Ammon's horn (tissue), 1 donor: ENCODE measurements at regions not wholly inside any gene's neighbourhood (a gene's known extent, or its start where the extent isn't known, plus 50 kb on each side); places are given as distances from the start of the nearest gene placed in this dataset.
"Not testable (repeated sequence)": the region's sequence is repeated elsewhere in the genome, so short reads cannot be mapped to it uniquely, and the experiment has no call there.

Experiments
- DNase-seq: peaks from one replicate; pipeline ENCODE4 v3.0.0-alpha.2; 2016; ENCODE audit warnings: low spot score

DNA sequence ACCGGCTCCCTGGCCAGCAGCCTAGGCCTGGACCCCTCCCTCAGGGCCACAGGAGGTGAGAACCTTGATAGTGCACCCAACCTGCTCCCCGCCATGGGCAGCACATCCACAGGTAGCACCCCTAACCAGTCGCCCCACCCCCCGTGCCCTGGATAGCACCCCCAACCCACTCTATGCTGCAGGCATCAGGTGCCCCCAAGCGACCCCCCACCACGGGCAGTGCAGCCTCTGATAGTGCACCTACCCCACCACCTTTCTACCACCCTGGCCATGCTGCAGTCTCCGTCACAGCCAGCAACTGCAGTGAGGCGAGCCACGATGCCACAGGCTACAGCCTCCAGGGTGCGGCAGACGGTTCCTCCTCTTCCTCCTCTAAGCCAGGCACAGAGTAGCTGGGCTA, 55.6 kb downstream of the SOWAHC start:
- DNase-seq = no peak

DNA sequence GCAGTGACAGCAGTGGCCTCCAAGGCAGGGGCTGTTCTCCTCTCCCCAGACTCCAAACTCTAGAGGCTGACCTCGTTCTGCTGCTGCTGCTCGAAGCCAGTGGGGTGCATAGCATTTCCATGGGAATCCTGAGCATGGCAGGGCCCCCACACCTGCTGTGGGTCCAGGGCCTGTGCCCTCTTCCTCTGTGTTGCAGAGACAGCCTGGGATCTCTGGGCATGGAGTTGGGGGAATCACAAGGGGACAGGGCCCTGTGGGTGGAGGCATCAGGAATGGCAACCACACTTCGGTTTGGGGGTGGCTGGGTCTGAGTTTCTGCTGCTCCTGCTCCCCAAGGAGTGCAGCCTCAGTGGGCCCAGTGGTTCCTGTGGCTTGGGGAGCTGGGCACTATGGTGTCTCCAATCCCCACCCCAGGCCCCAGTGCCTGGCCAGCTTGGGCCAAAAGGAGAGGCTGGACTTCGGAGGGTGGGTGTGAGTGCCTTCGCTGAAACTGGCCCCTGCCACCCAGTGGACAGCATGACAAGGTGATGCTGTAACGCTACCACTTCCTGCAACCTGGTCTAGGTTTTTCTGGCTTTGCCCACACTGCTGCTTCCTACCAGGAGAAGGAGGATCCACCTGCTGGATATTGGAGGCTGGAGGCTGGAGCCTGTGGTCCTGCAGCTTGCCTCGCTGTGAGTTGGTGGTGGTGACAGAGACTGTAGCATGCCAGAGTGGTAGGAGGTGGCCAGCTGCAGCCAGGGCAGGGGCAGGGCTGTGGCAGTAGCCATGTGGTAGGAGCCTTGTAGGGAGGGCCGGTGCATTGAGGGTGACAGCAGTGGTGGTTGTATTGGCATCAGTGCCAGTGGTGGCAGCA, 56.6 kb downstream of the SOWAHC start:
- no peak for DNase-seq

DNA sequence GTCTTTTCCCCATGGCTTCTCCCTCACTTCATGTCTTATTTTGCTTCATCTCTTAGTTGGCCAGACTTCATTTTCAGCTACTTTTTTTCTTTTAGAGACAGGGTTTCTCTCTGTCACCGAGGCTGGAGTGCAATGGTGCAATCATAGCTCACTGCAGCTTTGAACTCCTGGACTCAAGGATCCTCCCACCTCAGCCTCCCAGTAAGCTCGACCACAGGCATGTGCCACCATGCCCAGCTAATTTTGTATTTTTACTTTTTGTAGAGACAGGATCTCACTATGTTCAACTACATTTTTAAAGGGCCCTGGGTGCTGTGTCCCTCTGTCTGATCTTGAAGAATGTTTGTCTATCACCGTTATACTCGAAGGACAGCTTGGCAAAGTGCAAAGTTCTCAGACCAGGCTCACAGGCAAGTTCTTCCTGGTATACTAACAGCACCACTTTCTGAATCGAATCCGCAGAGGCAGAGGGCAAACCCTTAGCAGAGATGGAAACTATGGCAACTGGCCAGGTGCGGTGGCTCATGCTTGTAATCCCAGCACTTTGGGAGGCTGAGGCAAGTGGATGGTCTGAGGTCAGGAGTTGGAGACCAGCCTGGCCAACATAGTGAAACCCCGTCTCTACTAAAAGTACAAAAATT, 60.9 kb downstream of the SOWAHC start:
- no peak for DNase-seq

DNA sequence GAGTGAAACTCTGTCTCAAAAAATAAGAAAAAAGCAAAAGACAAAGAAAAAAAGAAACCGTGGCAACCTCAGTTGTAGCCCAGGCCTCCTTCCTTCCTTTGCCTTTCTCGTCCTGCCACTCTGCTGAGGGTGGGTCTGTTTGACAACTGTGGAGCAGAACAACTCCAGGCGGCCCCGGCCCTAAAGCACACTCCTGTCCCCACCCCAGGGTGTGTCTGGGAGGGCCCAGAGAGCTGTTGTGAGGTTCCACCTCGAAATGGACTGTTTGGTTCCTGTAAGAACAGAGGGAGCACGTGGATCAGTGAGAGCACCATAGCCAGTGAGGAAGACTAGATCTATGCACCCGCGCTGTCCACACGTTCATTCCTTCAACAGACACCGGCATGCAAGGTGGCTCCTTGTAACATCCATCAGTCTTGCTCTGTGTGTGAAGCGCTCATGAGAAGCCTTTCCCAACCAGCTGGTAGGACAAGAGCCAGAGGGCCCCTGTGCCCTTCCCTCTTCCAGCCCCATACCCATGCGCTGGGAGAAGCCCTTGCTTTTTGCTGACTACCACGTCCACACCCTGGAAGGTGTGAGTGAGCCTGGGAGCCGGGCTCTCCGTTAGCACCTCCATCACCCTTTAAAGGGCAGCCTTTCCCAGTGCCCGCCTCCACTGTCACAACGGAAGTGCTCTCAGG, 61.6 kb downstream of the SOWAHC start:
- DNase-seq = no peak

DNA sequence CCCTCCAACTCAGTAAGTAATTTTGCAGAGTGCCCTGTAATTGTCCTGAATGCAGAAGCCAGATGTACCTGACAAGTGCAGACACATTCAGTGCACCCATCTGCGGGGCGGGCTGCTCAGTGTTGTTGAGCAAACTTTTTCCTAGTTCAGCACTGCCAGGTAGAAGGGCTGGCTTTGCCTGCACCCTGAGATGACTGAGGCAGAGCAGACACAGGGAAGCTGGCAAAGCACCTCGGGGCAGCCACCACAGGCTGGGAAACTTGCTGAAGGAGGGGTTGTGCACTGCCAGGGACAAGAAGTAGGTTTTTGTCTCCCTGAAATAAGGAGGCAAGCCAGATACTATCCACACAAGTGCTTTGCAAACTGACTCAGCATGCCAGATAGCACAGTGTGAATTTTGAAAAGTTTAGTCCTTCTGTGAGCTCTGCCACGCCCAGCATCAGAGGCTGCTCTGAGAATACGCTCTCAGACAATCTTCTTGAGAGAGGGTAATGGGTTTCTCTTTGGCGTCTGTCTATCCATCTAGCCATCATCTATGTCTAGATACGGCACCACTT, 62.3 kb downstream of the SOWAHC start:
- no peak for DNase-seq

DNA sequence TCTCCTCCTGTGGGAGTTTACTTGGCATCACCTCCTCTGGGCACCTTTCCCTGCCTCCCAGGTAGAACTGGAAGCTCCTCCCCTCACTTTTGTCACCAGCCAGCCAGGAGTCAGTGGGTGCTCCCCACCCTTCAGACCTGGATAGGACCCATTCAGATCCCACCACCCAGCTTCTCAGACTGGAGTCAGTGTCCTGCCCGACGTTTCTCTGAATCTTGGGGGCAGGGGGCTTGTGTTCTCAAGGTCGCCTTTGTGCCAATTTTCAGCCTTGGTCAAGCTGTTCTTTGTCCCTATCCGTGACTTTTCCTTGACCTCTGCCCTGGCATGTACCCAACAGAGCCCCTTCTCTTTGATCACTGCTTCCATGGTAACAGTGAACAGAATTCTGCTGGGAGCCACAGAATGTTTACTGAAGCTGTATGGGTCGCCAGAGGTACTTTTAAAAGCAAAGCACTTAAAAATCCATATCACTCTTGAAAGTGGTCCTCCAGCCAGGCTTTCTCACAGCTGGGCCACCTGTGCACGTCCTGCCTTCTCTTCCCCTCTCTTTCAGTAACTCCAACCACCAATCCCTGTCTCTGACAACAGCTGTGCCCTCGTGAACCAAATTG, 63.1 kb downstream of the SOWAHC start:
- not testable (repeated sequence) for DNase-seq

DNA sequence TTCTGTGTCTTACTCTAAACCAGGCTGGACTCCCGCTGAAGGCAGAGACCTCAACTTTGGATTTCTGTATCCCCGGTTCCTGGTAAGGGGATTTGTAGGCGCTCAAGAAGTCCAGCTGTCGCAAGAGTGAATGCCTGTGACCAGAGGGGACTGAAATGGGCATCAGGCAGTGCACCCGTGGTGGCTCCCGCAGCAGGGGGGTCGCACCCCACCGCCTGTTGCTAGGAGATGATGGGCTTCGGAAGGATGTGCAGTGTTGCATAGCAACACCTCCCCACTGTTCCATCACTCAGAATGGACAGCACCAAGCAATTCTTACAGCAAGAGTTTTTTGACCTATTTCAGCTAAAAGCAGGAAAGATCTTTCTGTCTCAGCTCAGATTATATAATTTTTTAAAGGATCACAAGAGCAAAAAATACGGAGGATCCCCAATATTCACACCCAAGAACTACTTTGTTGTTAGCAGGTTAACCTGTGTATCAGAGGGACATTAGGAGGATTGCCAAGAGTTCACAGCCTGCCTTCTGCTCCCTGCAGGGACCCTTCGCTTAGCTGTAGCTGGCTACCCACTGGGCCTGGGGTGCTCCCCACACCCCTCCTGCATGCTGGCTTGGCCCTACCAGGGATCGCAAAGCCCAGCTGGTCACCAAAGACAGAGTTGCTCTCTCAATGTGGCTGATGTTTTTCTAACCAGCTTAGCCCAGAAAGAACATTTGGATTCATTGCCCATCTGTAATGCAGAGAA, 63.8 kb downstream of the SOWAHC start:
- DNase-seq = no peak

DNA sequence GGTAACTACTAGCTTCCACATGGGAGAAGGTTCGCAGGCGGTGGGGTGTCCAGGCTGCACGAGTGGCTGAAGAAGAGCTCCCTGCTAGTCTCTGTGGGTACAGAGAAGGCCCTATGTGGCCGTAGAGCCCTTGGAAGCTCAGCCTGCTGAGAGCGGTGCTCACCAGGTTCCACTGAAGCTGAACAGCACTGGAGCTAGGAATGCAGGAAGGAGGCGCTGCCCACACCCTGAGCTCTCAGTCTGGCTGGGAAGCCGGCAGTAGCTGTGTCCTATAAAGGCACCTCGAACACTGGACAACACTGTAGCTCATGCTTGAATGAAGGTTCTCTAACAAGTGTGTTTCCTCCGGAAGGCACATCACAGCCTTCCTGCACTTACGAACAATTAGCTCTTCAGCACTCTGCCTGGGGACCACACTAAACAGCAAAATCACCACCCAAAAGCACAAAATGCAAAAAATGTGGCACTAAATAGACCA, 64.6 kb downstream of the SOWAHC start:
- DNase-seq = not testable (repeated sequence)

DNA sequence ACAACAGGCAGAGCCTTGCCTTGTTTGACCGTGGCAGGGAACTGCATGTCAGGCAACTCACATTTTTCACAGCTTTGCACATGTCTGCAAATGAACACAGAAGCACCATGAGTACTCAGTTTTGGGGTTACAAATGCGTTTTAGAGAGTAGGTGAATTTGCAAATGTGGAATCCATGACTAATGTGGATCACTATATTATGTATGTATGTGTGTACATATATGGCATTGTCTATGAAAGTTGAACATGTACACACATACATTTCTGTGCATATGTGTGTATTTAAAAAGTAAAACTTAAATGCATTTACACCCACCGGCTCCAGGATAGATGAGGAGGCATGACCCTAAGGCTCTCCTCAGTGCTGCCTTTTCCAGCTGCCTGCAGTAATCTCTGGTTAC, 65.1 kb downstream of the SOWAHC start:
- DNase-seq = no peak

DNA sequence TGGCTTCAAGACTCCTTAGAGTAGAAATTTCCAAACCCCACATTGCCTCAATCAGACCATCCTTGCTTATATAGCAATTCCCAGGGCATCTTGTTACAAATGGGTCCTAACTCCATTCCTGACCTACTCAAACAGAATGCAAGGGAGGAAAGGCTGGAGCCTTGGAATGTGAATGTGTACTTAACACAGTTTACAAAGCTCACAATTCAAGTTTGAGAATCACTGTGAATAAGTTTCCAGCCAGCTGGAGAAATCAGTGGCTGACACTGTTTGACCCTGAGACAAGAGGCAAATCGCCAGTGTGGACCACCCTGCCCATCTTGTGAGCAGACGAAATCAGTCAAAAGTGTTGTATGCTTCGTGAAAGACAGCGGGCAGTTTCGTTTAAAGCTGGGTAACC, 65.5 kb downstream of the SOWAHC start:
- DNase-seq = no peak

DNA sequence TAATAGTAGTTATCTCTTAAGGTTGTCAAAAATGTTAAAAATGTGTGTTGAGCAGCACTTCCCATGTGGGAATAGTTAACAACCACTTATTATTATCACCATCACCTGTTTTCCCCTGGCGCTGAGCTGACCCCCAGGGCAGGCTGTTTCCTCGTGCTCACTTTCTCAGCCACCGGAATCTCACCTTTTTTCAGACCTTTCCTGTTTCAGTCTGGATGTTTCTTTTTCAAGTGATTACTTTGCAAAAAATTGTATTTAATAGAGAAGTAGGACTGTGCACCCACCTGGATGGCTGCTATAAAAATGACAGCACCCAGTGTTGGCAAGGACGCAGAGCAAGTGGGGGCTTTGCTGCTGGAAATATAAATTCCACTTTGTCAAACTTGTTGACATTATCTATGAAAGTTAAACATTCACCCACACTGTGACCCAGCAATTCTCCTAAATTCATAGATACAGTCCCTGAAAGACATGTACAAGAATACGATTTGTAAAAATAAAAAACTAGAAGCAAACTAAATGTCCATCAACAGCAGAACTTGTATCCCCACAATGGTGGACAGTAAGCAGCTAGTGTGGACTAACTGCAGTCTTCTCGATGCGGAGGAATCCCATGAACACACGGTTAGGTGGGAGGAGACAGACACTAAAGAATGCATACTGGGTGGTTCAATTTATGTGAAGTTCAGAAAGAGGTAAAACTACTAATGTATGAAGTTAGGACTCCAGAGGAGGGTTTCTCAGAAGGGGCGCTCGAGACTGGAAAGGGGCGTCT, 66.5 kb downstream of the SOWAHC start:
- DNase-seq = no peak

DNA sequence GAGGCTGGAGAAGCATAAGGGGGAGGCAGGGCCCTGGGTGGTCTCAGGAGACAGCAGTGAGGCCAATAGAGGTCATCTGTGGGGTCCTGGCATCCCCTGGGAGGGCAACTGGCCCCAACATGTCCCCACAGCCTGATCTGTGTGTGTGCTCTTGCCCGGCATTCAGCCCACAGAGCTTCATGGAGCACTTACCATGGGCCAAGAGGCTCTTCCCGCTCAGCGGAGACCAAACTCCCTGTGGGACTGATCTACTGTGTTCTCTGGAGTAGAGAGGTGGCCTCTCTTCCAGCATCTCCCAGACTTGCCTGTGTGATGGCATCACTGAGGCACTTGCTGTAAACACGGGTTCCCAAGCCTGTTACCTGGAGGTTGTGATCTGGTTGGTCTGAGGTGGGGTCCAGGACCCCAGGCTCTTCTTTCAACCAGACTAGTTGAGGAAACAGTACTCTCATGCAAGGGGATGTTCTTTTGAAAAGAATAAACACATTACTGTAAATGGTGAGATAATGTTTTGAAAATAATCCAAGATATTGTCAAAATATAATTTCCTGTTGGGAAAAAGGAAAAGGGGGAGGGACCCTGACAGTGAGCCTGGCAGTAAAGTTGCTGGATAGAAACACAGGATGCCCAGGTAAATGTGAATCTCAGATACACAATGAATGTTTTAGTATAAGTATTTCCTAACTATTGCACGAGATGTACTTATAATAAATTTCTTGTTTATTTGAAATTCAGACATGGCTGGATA, 67.6 kb downstream of the SOWAHC start:
- DNase-seq = no peak

DNA sequence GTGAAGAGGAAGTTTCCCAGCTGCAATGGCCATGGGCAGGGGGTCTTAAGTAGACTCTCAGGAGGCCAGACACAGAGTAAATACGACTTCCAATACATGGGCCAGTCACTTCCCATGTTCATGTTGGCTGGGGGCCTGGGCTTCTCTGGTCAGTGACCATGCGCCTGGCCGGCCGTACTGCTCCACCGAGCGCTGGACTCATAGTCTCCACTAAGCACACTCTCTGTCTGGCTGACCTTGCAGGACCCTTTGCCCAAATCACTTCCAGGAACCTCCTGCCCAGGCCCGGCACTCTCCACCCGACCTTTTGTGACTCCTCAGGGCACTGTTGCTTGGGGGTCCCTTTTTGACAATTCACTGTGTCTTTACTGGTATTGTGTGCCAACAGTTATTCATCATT, 69.3 kb downstream of the SOWAHC start:
- no peak for DNase-seq

DNA sequence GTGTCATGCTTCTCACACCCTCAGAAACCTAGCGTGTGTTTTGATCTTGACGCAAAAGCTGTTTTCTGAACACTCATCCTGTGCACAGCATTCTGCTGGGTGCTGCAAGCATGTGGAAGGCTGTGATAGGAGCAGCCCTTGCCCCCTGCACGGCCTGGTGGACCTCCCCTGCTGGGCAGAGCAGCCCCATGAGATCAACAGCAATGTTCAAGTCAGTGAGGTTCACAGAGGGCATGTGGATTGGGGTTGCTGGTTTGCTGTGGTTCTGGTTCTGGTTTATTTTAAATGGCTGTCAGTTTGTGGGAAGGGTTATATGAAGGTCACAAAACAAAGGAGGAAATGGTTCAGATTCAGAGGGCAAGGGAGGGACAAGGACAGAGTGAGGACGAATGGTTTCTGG, 71.3 kb downstream of the SOWAHC start:
- DNase-seq = no peak

DNA sequence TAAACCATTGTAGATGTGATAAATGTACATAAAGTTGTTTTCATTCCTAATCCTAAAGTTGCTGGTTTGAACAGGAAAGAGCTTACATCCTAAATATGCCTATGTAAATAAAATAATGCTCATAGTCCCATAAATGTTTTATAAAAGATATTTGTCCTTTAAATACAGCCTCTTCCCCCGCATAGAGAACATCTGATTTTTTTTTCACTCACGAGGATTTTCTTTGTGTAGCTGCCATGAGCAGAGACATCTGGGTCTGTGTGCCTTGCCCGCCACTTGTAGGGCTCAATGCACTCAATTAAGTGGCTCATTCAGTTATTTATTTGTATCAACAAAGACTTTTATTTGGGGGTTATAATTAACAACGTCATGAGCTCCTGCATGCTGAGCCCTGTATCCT, 72.8 kb downstream of the SOWAHC start:
- DNase-seq = no peak

DNA sequence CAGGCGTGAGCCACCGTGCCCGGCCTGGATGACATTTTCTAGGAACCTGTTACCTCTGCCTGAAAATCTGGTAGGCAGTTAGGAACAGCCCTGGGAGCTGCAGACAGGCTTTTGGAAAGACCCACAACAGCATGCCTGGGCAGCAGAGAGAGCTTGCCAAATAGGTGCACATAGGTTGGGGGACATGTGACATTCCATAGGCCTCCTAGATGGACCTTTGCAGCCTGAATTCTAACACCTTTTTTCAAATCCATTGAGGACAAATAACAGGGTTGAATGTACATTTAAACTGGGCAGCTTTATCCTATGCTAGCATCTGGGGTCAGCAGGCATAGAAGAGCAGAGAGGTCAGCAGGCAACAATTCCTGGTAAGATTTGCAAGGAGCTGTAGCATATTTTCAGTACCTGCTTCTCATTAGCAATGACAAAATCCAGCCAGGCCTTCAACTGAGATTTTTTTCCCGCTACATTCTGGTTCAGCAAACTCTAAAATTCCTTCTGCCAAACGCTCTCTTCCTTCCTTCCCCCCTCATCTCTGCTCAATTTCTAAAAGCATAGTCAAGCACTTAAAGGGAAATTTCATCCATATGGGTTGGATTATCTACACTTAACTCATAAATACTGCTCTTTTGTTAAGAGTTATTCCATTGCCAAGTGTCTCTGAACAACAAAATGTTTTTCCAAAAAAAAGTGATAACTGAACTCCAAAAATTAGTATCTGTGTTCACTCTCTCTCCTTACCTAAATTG, 75.2 kb downstream of the SOWAHC start:
- no peak for DNase-seq

DNA sequence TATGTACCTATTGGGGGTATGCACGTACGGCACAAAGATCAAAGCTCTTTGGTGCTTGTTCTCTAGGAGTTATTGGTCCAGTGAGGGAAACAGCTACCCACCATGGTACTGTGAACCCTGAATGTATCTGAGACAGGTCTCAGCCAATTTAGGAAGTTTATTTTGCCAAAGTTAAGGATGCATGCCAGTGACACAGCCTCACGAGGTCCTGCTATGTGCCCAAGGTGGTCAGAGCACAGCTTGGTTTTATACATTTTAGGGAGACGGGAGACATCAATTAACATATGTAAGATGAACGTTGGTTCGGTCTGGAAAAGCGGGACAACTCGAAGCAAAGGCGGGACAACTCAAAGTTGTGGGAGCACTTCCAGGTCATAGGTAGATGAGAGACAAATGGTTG, 75.8 kb downstream of the SOWAHC start:
- no peak for DNase-seq

DNA sequence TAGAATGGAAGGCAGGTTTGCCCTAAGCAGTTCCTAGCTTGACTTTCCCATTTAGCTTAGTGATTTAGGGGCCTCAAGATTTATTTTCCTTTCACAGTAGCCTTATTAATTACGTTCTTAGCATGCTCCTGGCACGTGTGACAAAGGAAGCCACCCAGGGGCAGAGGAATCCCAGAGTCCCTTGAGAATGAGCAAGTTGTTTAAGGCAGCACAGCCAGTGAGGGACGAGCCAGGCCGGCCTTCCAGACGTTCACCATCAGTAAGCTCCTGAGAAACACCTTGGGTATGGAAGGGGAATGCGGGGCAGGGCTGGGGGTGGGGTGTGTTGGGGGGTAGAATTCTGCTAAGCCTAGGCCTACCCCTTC, 76.3 kb downstream of the SOWAHC start:
- no peak for DNase-seq

DNA sequence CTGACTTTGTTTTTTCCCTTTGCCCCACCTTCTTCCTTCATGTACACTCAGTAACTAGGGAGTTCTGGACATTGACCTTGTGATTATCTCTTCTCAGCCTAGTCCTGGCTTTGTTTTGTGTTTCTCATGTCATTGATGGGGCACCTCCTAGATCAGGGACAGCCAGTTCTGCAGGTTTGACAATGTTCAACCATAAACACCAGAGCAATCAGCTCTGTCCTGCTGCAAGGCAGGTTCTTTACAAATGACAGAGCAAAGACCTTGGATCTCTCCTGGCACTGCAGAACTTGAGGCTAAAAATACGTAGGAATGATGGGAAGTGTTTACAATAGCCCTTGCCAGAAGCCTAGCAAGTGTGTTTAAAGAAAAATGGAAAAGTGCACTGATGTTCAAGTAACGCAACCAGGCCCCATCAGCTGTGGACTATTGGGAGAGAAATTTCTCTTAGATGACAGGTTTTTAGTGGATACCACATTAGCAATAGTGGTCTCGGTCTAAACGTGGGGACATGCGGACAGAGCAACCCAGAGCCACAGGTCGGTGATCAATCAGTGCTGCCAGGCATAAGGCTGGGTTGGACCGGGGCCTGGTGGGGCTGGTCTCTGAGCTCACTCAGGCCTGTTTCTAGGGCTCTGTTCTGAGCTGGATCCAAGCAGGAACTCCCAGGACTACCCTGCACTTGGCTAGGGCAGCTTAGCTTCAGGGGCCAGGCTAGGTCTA, 76.8 kb downstream of the SOWAHC start:
- DNase-seq = no peak
